Mesenchymal stem cell (in vitro differentiated cells and primary cell): ENCODE measurements at regions not wholly inside any gene's neighbourhood (a gene's known extent, or its start where the extent isn't known, plus 50 kb on each side); places are given as distances from the start of the nearest gene placed in this dataset.
"Not testable (repeated sequence)": the region's sequence is repeated elsewhere in the genome, so short reads cannot be mapped to it uniquely, and the experiment has no call there.

Source experiments
- DNase-seq: peaks from one replicate; pipeline ENCODE4 v3.0.0-alpha.2; 2013
- H2AFZ ChIP-seq: one replicate; pipeline ENCODE4 v1.6.1; 2013; ENCODE audit warnings: low read depth, mild to moderate bottlenecking, control low read depth, inconsistent platforms, low read length, moderate library complexity
- H2AK5ac ChIP-seq: 2 replicates; pipeline ENCODE4 v1.6.1; 2013; ENCODE audit warnings: low read length, moderate library complexity, mild to moderate bottlenecking, inconsistent platforms; ENCODE audit not compliant: severe bottlenecking
- H2BK120ac ChIP-seq: one replicate; pipeline ENCODE4 v1.6.1; 2013; ENCODE audit warnings: low read depth, mild to moderate bottlenecking, inconsistent platforms, low read length, moderate library complexity
- H2BK12ac ChIP-seq, 2 experiments: one replicate each; pipeline ENCODE4 v1.6.1; 2013; ENCODE audit warnings: inconsistent platforms in 2 of 2, low read length in 2 of 2, mild to moderate bottlenecking in 2 of 2, moderate library complexity in 2 of 2, control low read depth in 1 of 2
- H2BK15ac ChIP-seq: one replicate; pipeline ENCODE4 v1.6.1; 2013; ENCODE audit warnings: mild to moderate bottlenecking, low read depth, inconsistent platforms; ENCODE audit not compliant: poor library complexity, severe bottlenecking
- H2BK5ac ChIP-seq: 2 replicates; pipeline ENCODE4 v1.6.1; 2013; ENCODE audit warnings: low read depth, mild to moderate bottlenecking, low read length, control low read depth, inconsistent platforms; ENCODE audit not compliant: poor library complexity, severe bottlenecking
- H3K14ac ChIP-seq, 2 experiments: one replicate each; pipeline ENCODE4 v1.6.1; 2013; ENCODE audit warnings: inconsistent platforms in 2 of 2, low read length in 2 of 2, control low read depth in 1 of 2, mild to moderate bottlenecking in 1 of 2, moderate library complexity in 1 of 2
- H3K18ac ChIP-seq, 2 experiments: one replicate each; pipeline ENCODE4 v1.6.1; 2013; ENCODE audit warnings: inconsistent platforms in 2 of 2, low read length in 2 of 2, control low read depth in 1 of 2, low read depth in 1 of 2, mild to moderate bottlenecking in 1 of 2
- H3K23ac ChIP-seq, 2 experiments: one replicate each; pipeline ENCODE4 v1.6.1; 2013; ENCODE audit warnings: inconsistent platforms in 2 of 2, low read length in 2 of 2, mild to moderate bottlenecking in 2 of 2, moderate library complexity in 2 of 2, control low read depth in 1 of 2
- H3K27ac ChIP-seq: 2 replicates; pipeline ENCODE4 v1.5.1; 2013; ENCODE audit warnings: mild to moderate bottlenecking, moderate library complexity, low read length, control low read depth, inconsistent platforms; ENCODE audit not compliant: poor library complexity, severe bottlenecking
- H3K27me3 ChIP-seq, 2 experiments: 2 replicates each; pipeline versions ENCODE4 v1.6.1 to v1.7.0; 2013; ENCODE audit warnings: low read length in 2 of 2, mild to moderate bottlenecking in 2 of 2, moderate library complexity in 2 of 2, control low read depth in 1 of 2, inconsistent platforms in 1 of 2; ENCODE audit not compliant: control insufficient read depth in 1 of 2, insufficient read depth in 1 of 2
- H3K36me3 ChIP-seq, 2 experiments: 2 replicates each; pipeline versions ENCODE4 v1.6.1 to v1.7.0; 2013; ENCODE audit warnings: low read length in 2 of 2, control low read depth in 1 of 2, inconsistent platforms in 1 of 2, low read depth in 1 of 2, mild to moderate bottlenecking in 1 of 2; ENCODE audit not compliant: insufficient read depth in 2 of 2, control insufficient read depth in 1 of 2
- H3K4ac ChIP-seq, 2 experiments: one replicate each; pipeline ENCODE4 v1.6.1; 2013; ENCODE audit warnings: inconsistent platforms in 2 of 2, low read length in 2 of 2, mild to moderate bottlenecking in 2 of 2, moderate library complexity in 2 of 2, control low read depth in 1 of 2, low read depth in 1 of 2
- H3K4me1 ChIP-seq: 2 replicates; pipeline ENCODE4 v1.6.1; 2013; ENCODE audit warnings: low read depth, low read length, control low read depth; ENCODE audit not compliant: control insufficient read depth, insufficient read depth
- H3K4me2 ChIP-seq: 2 replicates; pipeline ENCODE4 v1.6.1; 2013; ENCODE audit warnings: low read length, mild to moderate bottlenecking, inconsistent platforms; ENCODE audit not compliant: poor library complexity, severe bottlenecking
- H3K4me3 ChIP-seq, 2 experiments: 2 replicates each; pipeline versions ENCODE4 v1.5.1 to v1.7.0; 2013; ENCODE audit warnings: low read length in 2 of 2, mild to moderate bottlenecking in 2 of 2, control low read depth in 1 of 2, low read depth in 1 of 2; ENCODE audit not compliant: insufficient read depth in 1 of 2
- H3K79me1 ChIP-seq: replicated peaks from 2 replicates; pipeline ENCODE4 v1.6.1; 2013; ENCODE audit warnings: mild to moderate bottlenecking, control low read depth, low read length, inconsistent platforms; ENCODE audit not compliant: poor library complexity, severe bottlenecking
- H3K9ac ChIP-seq: 2 replicates; pipeline ENCODE4 v1.7.0; 2013; ENCODE audit warnings: mild to moderate bottlenecking, low read length, moderate library complexity
- H3K9me3 ChIP-seq: 2 replicates; pipeline ENCODE4 v1.7.0; 2013; ENCODE audit warnings: mild to moderate bottlenecking, low read length; ENCODE audit not compliant: control insufficient read depth
- H4K8ac ChIP-seq: one replicate; pipeline ENCODE4 v1.6.1; 2013; ENCODE audit warnings: inconsistent platforms, mild to moderate bottlenecking, low read length, moderate library complexity
- H4K91ac ChIP-seq: one replicate; pipeline ENCODE4 v1.6.1; 2013; ENCODE audit warnings: mild to moderate bottlenecking, low read length, inconsistent platforms
- WGBS: methylation state at CpG from one replicate; pipeline ENCODE4 v1.1.7; 2013; ENCODE audit warnings: mixed read lengths; 5-methylcytosine and 5-hydroxymethylcytosine counted together

DNA sequence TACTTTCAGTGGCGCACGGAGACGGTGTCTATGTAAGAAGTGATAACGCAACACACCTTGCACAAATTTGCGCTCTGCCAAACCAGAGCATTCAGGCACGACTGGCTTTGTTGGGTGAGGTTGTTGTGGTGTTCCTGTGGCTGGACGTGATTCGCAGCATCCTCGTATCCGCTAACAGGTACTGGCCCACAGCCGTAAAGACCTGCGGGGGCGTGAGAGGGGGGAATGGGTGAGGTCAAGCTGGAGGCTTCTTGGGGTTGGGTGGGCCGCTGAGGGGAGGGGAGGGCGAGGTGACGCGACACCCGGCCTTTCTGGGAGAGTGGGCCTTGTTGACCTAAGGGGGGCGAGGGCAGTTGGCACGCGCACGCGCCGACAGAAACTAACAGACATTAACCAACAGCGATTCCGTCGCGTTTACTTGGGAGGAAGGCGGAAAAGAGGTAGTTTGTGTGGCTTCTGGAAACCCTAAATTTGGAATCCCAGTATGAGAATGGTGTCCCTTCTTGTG, 510.9 kb downstream of the KCNJ18 start:
- no peak overlapping the region for H2BK12ac ChIP-seq
- no peak overlapping the region for H4K91ac ChIP-seq
- no peak overlapping the region for H3K14ac ChIP-seq
- no peaks in the 10 kb centered on the region for H3K79me1 ChIP-seq
- H3K9me3 ChIP-seq, result no peaks in the 10 kb centered on the region
- no peak overlapping the region for H2AK5ac ChIP-seq
- H3K4ac ChIP-seq, result no peak overlapping the region
- H3K4me1 ChIP-seq, result no peaks in the 10 kb centered on the region
- H2BK120ac ChIP-seq, result no peak overlapping the region
- no peak overlapping the region for H3K27ac ChIP-seq
- no peaks in the 10 kb centered on the region for H3K27me3 ChIP-seq
- no peak overlapping the region for H2BK15ac ChIP-seq
- H3K4me2 ChIP-seq, result no peak overlapping the region
- H2BK5ac ChIP-seq, result no peak overlapping the region
- 93% methylated on average over 29 of the region's 29 CpGs for WGBS
- no peak overlapping the region for H3K4me3 ChIP-seq
- no peak overlapping the region for H3K9ac ChIP-seq
- no peak overlapping the region for H3K23ac ChIP-seq
- DNase-seq, result no peak
- no peaks in the 10 kb centered on the region for H3K36me3 ChIP-seq
- no peak overlapping the region for H2AFZ ChIP-seq
- no peak overlapping the region for H4K8ac ChIP-seq
- H3K18ac ChIP-seq, result no peak overlapping the region

DNA sequence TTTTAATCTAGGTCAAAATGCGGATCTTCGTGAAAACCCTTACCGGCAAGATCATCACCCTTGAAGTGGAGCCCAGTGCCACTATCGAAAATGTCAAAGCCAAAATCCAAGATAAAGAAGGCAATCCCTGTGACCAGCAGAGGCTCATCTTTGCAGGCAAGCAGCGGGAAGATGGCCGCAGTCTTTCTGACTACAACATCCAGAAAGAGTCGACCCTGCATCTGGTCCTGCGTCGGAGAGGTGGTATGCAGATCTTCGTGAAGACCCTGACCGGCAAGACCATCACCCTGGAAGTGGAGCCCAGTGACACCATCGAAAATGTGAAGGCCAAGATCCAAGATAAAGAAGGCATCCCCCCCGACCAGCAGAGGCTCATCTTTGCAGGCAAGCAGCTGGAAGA, 511.8 kb downstream of the KCNJ18 start:
- H4K8ac ChIP-seq, H2BK15ac ChIP-seq, H2BK12ac ChIP-seq, H3K79me1 ChIP-seq, H3K18ac ChIP-seq, H2AK5ac ChIP-seq, H3K14ac ChIP-seq, H3K36me3 ChIP-seq, H3K4me2 ChIP-seq, H3K27me3 ChIP-seq, H3K9ac ChIP-seq, H2AFZ ChIP-seq, H3K27ac ChIP-seq, H3K9me3 ChIP-seq, H3K4me3 ChIP-seq, DNase-seq, H3K4ac ChIP-seq, H2BK120ac ChIP-seq, H3K23ac ChIP-seq, H2BK5ac ChIP-seq, H4K91ac ChIP-seq, H3K4me1 ChIP-seq: not testable (repeated sequence)
- 76% methylated on average over 13 of the region's 13 CpGs for WGBS

- H3K18ac ChIP-seq, H3K9ac ChIP-seq, H3K36me3 ChIP-seq, H2BK12ac ChIP-seq, H3K4me3 ChIP-seq, H2AFZ ChIP-seq, H3K23ac ChIP-seq, H3K27ac ChIP-seq, H2BK5ac ChIP-seq, H3K27me3 ChIP-seq, H3K9me3 ChIP-seq, H3K14ac ChIP-seq, H3K4ac ChIP-seq, H3K4me2 ChIP-seq, H2BK120ac ChIP-seq, H2AK5ac ChIP-seq, H2BK15ac ChIP-seq, H3K4me1 ChIP-seq, H3K79me1 ChIP-seq, DNase-seq, H4K91ac ChIP-seq, H4K8ac ChIP-seq: not testable (repeated sequence)
- 83% methylated on average over 9 of the region's 12 CpGs for WGBS
These were observed 517.9 kb downstream of the KCNJ18 start for GRCh38 chr17:22210212-22210611.

DNA sequence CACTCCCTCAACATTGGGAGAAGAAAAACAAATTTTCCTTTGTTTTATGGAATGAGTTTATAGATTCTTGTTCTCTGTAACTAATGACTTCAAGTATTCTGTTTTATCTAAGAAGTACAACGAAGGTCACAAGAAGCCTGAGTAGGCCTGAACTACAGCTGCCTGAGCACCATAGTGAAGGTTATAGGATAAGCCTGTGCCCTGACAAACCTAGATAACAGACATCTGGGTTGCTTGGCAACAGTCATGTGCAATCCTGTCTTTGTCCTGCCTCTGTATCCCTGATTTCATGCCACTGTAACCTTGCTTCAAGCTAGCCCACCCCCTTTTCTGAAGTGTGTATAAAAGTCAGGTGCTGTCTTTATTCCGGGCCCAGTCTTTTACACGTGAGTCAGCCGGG, 520.8 kb downstream of the KCNJ18 start:
- H4K8ac ChIP-seq, H2BK12ac ChIP-seq, DNase-seq, H3K23ac ChIP-seq, H3K9me3 ChIP-seq, H3K4ac ChIP-seq, H3K4me3 ChIP-seq, H3K27ac ChIP-seq, H3K79me1 ChIP-seq, H3K4me2 ChIP-seq, H2AFZ ChIP-seq, H3K14ac ChIP-seq, H2AK5ac ChIP-seq, H3K27me3 ChIP-seq, H3K9ac ChIP-seq, H4K91ac ChIP-seq, H2BK5ac ChIP-seq, H2BK15ac ChIP-seq, H3K36me3 ChIP-seq, H3K18ac ChIP-seq, H2BK120ac ChIP-seq, H3K4me1 ChIP-seq: not testable (repeated sequence)
- 78% methylated on average over 4 of the region's 4 CpGs for WGBS
